ENCODE measurements at regions not wholly inside any gene's neighbourhood (a gene's known extent, or its start where the extent isn't known, plus 50 kb on each side); places are given as distances from the start of the nearest gene placed in this dataset.
"Not testable (repeated sequence)": the region's sequence is repeated elsewhere in the genome, so short reads cannot be mapped to it uniquely, and the experiment has no call there.

DNA sequence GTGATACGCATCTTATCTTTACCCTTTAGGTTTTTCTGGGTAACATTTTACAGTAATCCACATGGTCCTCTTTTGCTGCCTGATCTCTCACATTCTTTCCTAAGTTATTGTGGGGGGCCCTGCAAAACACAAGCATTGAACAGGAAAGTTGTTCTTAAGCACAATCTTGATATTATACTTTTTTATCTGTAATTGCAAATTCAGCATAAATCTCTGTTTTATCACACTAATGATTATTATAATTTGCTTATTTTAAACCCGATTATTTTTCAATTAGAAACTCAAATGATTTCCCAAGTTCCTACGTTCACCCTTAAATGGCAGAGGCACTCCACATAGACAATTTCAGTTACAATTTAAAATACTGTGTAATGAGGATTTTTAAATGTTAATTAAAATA lies 386.0 kb upstream of the GYPC start:
- TF ChIP-seq, protein P1, sequence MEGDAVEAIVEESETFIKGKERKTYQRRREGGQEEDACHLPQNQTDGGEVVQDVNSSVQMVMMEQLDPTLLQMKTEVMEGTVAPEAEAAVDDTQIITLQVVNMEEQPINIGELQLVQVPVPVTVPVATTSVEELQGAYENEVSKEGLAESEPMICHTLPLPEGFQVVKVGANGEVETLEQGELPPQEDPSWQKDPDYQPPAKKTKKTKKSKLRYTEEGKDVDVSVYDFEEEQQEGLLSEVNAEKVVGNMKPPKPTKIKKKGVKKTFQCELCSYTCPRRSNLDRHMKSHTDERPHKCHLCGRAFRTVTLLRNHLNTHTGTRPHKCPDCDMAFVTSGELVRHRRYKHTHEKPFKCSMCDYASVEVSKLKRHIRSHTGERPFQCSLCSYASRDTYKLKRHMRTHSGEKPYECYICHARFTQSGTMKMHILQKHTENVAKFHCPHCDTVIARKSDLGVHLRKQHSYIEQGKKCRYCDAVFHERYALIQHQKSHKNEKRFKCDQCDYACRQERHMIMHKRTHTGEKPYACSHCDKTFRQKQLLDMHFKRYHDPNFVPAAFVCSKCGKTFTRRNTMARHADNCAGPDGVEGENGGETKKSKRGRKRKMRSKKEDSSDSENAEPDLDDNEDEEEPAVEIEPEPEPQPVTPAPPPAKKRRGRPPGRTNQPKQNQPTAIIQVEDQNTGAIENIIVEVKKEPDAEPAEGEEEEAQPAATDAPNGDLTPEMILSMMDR (IDR thresholded peaks at IDR 0.05): no peak
- POLR2A ChIA-PET: no interaction called here
- CTCF ChIA-PET: no interaction called here
- intact Hi-C loops (cut with micrococcal nuclease): no loop called here
- no peaks in the 10 kb centered on the region for H3K9me3 Mint-ChIP-seq
- no peak for DNase-seq
- no peak overlapping the region for H3K4me3 Mint-ChIP-seq
- no peaks in the 10 kb centered on the region for H3K4me1 Mint-ChIP-seq (ENCODE audit: low read depth)
- no peak overlapping the region for H3K27ac Mint-ChIP-seq
- no peaks in the 10 kb centered on the region for H3K36me3 Mint-ChIP-seq (ENCODE audit: low read depth)
- ATAC-seq: no peak
- peaks cover 1% of the 10 kb centered on the region for H3K27me3 Mint-ChIP-seq

DNA sequence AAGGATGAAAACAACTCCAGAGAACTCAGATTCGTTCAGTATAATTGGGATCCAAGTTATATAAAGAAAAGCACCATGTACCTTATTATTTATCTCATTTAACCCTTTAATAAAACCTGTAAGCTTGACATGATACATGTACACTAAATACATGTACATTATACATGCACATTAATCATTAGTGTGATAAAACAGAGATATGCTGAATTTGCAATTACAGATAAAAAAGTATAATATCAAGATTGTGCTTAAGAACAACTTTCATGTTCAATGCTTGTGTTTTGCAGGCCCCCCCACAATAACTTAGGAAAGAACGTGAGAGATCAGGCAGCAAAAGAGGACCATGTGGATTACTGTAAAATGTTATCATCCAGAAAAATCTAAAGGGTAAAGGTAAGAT lies 385.4 kb upstream of the GYPC start:
- intact Hi-C loops (cut with micrococcal nuclease): no loop called here
- no peaks in the 10 kb centered on the region for H3K36me3 Mint-ChIP-seq (ENCODE audit: low read depth)
- ChIA-PET POLR2A (no interaction called here), CTCF (no interaction called here)
- no peaks in the 10 kb centered on the region for H3K9me3 Mint-ChIP-seq
- no peak for ATAC-seq
- H3K4me1 Mint-ChIP-seq (ENCODE audit: low read depth): no peaks in the 10 kb centered on the region
- no peak for DNase-seq
- TF ChIP-seq, protein P1 (IDR thresholded peaks at IDR 0.05): no peak
- peaks cover 1% of the 10 kb centered on the region for H3K27me3 Mint-ChIP-seq
- H3K4me3 Mint-ChIP-seq: no peak overlapping the region
- H3K27ac Mint-ChIP-seq: no peak overlapping the region

DNA sequence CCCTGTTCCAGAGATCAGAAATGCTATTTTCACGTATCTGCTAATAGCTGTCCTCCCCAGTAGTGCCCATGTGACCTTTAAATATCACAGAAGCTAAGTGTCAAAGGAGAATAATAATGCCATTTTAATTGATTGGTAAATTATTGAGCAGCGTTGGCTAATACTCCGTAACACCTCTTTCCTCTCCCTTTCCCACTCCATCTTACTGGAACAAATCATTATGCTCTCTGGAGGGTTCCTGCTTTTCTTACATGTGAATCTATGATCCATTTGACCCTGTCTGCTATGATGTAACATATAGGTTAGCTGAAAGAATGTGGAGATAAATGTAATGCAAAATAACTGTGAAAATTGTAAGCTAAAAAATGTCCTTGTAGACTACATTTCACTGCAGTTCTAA lies 383.6 kb upstream of the GYPC start:
- H3K36me3 Mint-ChIP-seq (ENCODE audit: low read depth): no peaks in the 10 kb centered on the region
- H3K4me3 Mint-ChIP-seq: no peak overlapping the region
- no peaks in the 10 kb centered on the region for H3K4me1 Mint-ChIP-seq (ENCODE audit: low read depth)
- no peak overlapping the region for H3K27ac Mint-ChIP-seq
- ChIA-PET POLR2A (no interaction called here), CTCF (no interaction called here)
- DNase-seq: no peak
- TF ChIP-seq, protein P1 (IDR thresholded peaks at IDR 0.05): no peak
- intact Hi-C loops (cut with micrococcal nuclease): no loop called here
- no peak for ATAC-seq
- no peaks in the 10 kb centered on the region for H3K9me3 Mint-ChIP-seq
- peaks cover 1% of the 10 kb centered on the region for H3K27me3 Mint-ChIP-seq

DNA sequence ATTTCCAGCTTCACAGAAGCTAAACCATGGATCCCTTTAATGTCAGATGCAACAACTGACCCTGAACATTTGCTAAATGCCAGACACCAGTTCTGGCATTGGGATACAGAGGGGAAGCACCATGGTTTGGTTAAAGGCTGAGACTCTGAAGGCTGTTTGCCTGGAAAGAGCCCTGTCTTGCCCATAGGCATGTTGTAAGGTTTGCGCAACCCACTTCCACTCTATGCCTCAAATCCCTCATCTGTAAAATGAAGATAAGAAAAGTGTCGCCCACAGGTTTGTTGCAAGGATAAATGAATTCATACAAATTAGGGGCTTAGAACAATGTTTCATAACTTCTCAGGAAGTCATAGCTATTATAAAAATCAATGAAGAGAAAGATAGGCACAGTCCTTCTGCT lies 380.9 kb upstream of the GYPC start:
- Mint-ChIP-seq H3K9me3 (no peaks in the 10 kb centered on the region), H3K4me3 (no peak overlapping the region), H3K36me3 (ENCODE audit: low read depth) (no peaks in the 10 kb centered on the region), H3K4me1 (ENCODE audit: low read depth) (no peaks in the 10 kb centered on the region), H3K27me3 (peaks cover 1% of the 10 kb centered on the region), H3K27ac (no peak overlapping the region)
- ATAC-seq (no peak), DNase-seq (no peak)
- CTCF ChIA-PET: no interaction called here
- POLR2A ChIA-PET: interaction anchor here (0.6 kb wide), 1 partner anchor 10 kb away, joined by 3 read pairs; no protein-coding TSS in a partner anchor
- intact Hi-C loops (cut with micrococcal nuclease): no loop called here
- TF ChIP-seq, protein P1 (IDR thresholded peaks at IDR 0.05): no peak

DNA sequence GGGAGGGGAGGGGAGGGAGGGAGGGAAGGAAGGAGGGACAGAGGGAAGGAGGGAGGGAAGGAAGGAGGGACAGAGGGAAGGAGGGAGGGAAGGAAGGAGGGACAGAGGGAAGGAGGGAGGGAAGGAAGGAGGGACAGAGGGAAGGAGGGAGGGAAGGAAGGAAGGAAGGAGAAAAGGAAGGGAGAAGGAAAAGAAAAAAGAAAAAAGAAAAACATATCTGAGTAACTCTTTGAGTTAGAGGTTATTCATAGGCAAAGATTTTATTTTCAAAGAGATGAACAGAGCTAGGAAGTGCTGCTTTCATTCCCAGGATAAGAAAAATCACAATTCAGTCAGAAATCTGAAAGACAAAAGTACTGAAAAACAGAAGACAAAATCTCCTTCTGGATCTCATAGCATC lies 379.7 kb upstream of the GYPC start:
- DNase-seq; H3K27ac Mint-ChIP-seq; H3K4me1 Mint-ChIP-seq (ENCODE audit: low read depth); H3K9me3 Mint-ChIP-seq; H3K27me3 Mint-ChIP-seq; H3K4me3 Mint-ChIP-seq; H3K36me3 Mint-ChIP-seq (ENCODE audit: low read depth); POLR2A ChIA-PET; intact Hi-C loops (cut with micrococcal nuclease); ATAC-seq; CTCF ChIA-PET: not testable (repeated sequence)

DNA sequence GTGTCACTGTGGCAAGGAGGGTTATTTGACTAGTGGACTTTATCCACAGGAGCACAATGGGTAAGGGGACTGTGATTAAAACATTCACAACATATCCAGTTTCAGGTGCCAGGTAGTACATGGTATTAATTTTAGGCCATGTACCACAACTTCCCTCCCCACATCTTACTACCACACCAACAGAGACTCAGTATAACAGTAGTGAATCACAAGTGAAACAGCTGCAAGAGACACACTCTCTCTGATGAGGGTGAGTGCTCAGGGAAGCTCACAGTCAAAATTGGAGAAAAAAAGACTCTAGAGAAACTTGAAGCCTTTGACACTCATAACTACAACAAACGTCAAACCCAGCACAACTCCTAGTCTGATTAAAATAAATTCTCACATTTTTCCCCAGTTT lies 367.6 kb upstream of the GYPC start:
- Mint-ChIP-seq H3K36me3 (ENCODE audit: low read depth) (no peaks in the 10 kb centered on the region), H3K4me1 (ENCODE audit: low read depth) (no peaks in the 10 kb centered on the region), H3K9me3 (no peaks in the 10 kb centered on the region), H3K27me3 (peaks cover 5% of the 10 kb centered on the region), H3K27ac (no peak overlapping the region), H3K4me3 (no peak overlapping the region)
- ChIA-PET POLR2A (no interaction called here), CTCF (no interaction called here)
- DNase-seq (no peak), ATAC-seq (no peak)
- TF ChIP-seq, protein P1 (IDR thresholded peaks at IDR 0.05): no peak
- intact Hi-C loops (cut with micrococcal nuclease): no loop called here

DNA sequence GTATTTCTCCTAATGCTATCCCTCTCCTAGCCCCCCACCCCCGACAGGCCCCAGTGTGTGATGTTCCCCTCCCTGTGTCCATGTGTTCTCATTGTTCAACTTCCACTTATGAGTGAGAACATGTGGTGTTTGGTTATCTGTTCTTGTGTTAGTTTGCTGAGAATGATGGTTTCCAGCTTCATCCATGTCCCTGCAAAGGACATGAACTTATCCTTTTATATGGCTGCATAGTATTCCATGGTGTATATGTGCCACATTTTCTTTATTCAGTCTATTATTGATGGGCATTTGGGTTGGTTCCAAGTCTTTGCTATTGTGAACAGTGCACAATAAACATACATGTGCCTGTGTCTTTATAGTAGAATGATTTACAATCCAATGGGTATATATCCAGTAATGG lies 362.0 kb upstream of the GYPC start:
- H3K9me3 Mint-ChIP-seq; H3K4me3 Mint-ChIP-seq; H3K27me3 Mint-ChIP-seq; POLR2A ChIA-PET; H3K27ac Mint-ChIP-seq; CTCF ChIA-PET; ATAC-seq; DNase-seq; H3K36me3 Mint-ChIP-seq (ENCODE audit: low read depth); intact Hi-C loops (cut with micrococcal nuclease); H3K4me1 Mint-ChIP-seq (ENCODE audit: low read depth): not testable (repeated sequence)

Measured in activated CD8-positive, alpha-beta T cell treated with anti-CD3 and anti-CD28 coated beads for 36 hours (primary cell).